H9 (cell line): ENCODE measurements at regions not wholly inside any gene's neighbourhood (a gene's known extent, or its start where the extent isn't known, plus 50 kb on each side); places are given as distances from the start of the nearest gene placed in this dataset.

Experiments
- DNase-seq: peaks from one replicate; pipeline ENCODE4 v3.0.0-alpha.2; 2017
- H2AFZ ChIP-seq: one replicate; pipeline ENCODE4 v1.6.1; 2013; ENCODE audit warnings: mild to moderate bottlenecking, low read length, control low read depth, moderate library complexity
- H2AK5ac ChIP-seq: 2 replicates; pipeline ENCODE4 v1.6.1; 2013; ENCODE audit warnings: low read length, control low read depth, mixed read lengths; ENCODE audit not compliant: insufficient read length
- H2BK120ac ChIP-seq: one replicate; pipeline ENCODE4 v1.6.1; 2013; ENCODE audit warnings: low read depth, mild to moderate bottlenecking, low read length, control low read depth, inconsistent platforms; ENCODE audit not compliant: poor library complexity, severe bottlenecking
- H2BK12ac ChIP-seq: 2 replicates; pipeline ENCODE4 v1.6.1; 2013; ENCODE audit warnings: low read length, control low read depth, mixed read lengths, low read depth; ENCODE audit not compliant: insufficient read length
- H2BK15ac ChIP-seq: 2 replicates; pipeline ENCODE4 v1.6.1; 2013; ENCODE audit warnings: low read depth, low read length, control low read depth
- H2BK20ac ChIP-seq: one replicate; pipeline ENCODE4 v1.6.1; 2013; ENCODE audit warnings: low read depth, mild to moderate bottlenecking, low read length, control low read depth, inconsistent platforms; ENCODE audit not compliant: poor library complexity, severe bottlenecking
- H2BK5ac ChIP-seq: 2 replicates; pipeline ENCODE4 v1.6.1; 2013; ENCODE audit warnings: low read length, control low read depth, mixed read lengths; ENCODE audit not compliant: insufficient read length
- H3K14ac ChIP-seq: 2 replicates; pipeline ENCODE4 v1.6.1; 2013; ENCODE audit warnings: low read length, control low read depth; ENCODE audit not compliant: insufficient read depth
- H3K18ac ChIP-seq: 2 replicates; pipeline ENCODE4 v1.6.1; 2013; ENCODE audit warnings: low read depth, mild to moderate bottlenecking, mixed read lengths, low read length, control low read depth; ENCODE audit not compliant: insufficient read length
- H3K23ac ChIP-seq: 2 replicates; pipeline ENCODE4 v1.6.1; 2013; ENCODE audit warnings: low read length, control low read depth, mixed read lengths, low read depth; ENCODE audit not compliant: insufficient read length
- H3K23me2 ChIP-seq: 2 replicates; pipeline ENCODE4 v1.6.1; 2013; ENCODE audit warnings: low read depth, mild to moderate bottlenecking, mixed read lengths, low read length, control low read depth; ENCODE audit not compliant: insufficient read length, poor library complexity, severe bottlenecking
- H3K27ac ChIP-seq: 2 replicates; pipeline ENCODE4 v1.5.1; 2013; ENCODE audit warnings: low read length, control low read depth, mixed read lengths, low read depth; ENCODE audit not compliant: insufficient read length
- H3K27me3 ChIP-seq: 2 replicates; pipeline ENCODE4 v1.6.1; 2013; ENCODE audit warnings: low read length, control low read depth, inconsistent platforms; ENCODE audit not compliant: insufficient read depth
- H3K4ac ChIP-seq: 2 replicates; pipeline ENCODE4 v1.6.1; 2013; ENCODE audit warnings: low read depth, mild to moderate bottlenecking, control low read depth, inconsistent platforms, low read length, moderate library complexity
- H3K4me1 ChIP-seq: 2 replicates; pipeline ENCODE4 v1.6.1; 2013; ENCODE audit warnings: low read length, control low read depth, inconsistent platforms; ENCODE audit not compliant: insufficient read depth
- H3K4me2 ChIP-seq: 2 replicates; pipeline ENCODE4 v1.6.1; 2013; ENCODE audit warnings: low read length, control low read depth, mixed read lengths; ENCODE audit not compliant: insufficient read length, insufficient read depth
- H3K56ac ChIP-seq: 2 replicates; pipeline ENCODE4 v1.6.1; 2013; ENCODE audit warnings: low read depth, mild to moderate bottlenecking, mixed read lengths, low read length, control low read depth; ENCODE audit not compliant: insufficient read length
- H3K79me1 ChIP-seq: 2 replicates; pipeline ENCODE4 v1.6.1; 2013; ENCODE audit warnings: low read depth, mild to moderate bottlenecking, moderate library complexity, low read length, control low read depth, inconsistent platforms; ENCODE audit not compliant: insufficient read depth, poor library complexity, severe bottlenecking
- H3K79me2 ChIP-seq: 2 replicates; pipeline ENCODE4 v1.6.1; 2013; ENCODE audit warnings: low read length, control low read depth, inconsistent platforms; ENCODE audit not compliant: insufficient read depth
- H3K9ac ChIP-seq: 2 replicates; pipeline ENCODE4 v1.6.1; 2013; ENCODE audit warnings: low read length, control low read depth, mixed read lengths; ENCODE audit not compliant: insufficient read length; ENCODE audit errors: extremely low read depth
- H3K9me3 ChIP-seq: one replicate; pipeline ENCODE4 v1.6.1; 2013; ENCODE audit warnings: low read depth, low read length, inconsistent platforms; ENCODE audit not compliant: control insufficient read depth
- H3T11ph ChIP-seq: one replicate; pipeline ENCODE4 v1.6.1; 2013; ENCODE audit warnings: mild to moderate bottlenecking, low read length, control low read depth, inconsistent platforms
- H4K20me1 ChIP-seq: one replicate; pipeline ENCODE4 v1.6.1; 2013; ENCODE audit not compliant: control insufficient read depth, insufficient read length, insufficient read depth
- H4K5ac ChIP-seq: 2 replicates; pipeline ENCODE4 v1.6.1; 2013; ENCODE audit warnings: low read depth, mild to moderate bottlenecking, mixed read lengths, low read length, control low read depth; ENCODE audit not compliant: insufficient read length
- H4K8ac ChIP-seq: replicated peaks from 2 replicates; pipeline ENCODE4 v1.6.1; 2013; ENCODE audit warnings: low read length, control low read depth, mixed read lengths, low read depth; ENCODE audit not compliant: insufficient read length
- H4K91ac ChIP-seq: 2 replicates; pipeline ENCODE4 v1.6.1; 2013; ENCODE audit warnings: low read depth, mild to moderate bottlenecking, moderate library complexity, mixed read lengths, low read length, control low read depth; ENCODE audit not compliant: insufficient read length
- H3K27ac Mint-ChIP-seq, 3 experiments: 2 replicates in 2 of 3; 3 replicates in 1 of 3; pipeline ENCODE4 v1.8.0; 2020 to 2021; ENCODE audit warnings: mixed read lengths in 3 of 3, mild to moderate bottlenecking in 1 of 3, moderate library complexity in 1 of 3
- H3K27me3 Mint-ChIP-seq: 2 replicates; pipeline ENCODE4 v1.8.0; 2021; ENCODE audit warnings: low read depth, mild to moderate bottlenecking, moderate library complexity, mixed read lengths
- H3K36me3 Mint-ChIP-seq, 3 experiments: 2 replicates in 2 of 3; 3 replicates in 1 of 3; pipeline ENCODE4 v1.8.0; 2020 to 2021; ENCODE audit warnings: low read depth in 3 of 3, mixed read lengths in 3 of 3; ENCODE audit not compliant: insufficient read depth in 1 of 3
- H3K4me1 Mint-ChIP-seq, 2 experiments: 2 replicates each; pipeline ENCODE4 v1.8.0; 2020; ENCODE audit warnings: mixed read lengths in 2 of 2
- H3K4me3 Mint-ChIP-seq, 2 experiments: 2 replicates in 1 of 2; 3 replicates in 1 of 2; pipeline ENCODE4 v1.8.0; 2020 to 2021; ENCODE audit warnings: mild to moderate bottlenecking in 2 of 2, mixed read lengths in 2 of 2, moderate library complexity in 1 of 2
- H3K9me3 Mint-ChIP-seq, 2 experiments: 2 replicates in 1 of 2; 3 replicates in 1 of 2; pipeline ENCODE4 v1.8.0; 2020; ENCODE audit warnings: mild to moderate bottlenecking in 2 of 2, mixed read lengths in 2 of 2, moderate library complexity in 1 of 2
- CTCF ChIP-seq: fragments of 200-600 bp; sonication (generic); conservative IDR thresholded peaks from 3 replicates; pipeline ENCODE4 v1.8.0; 2021; ENCODE audit warnings: antibody characterized with exemption, mild to moderate bottlenecking
- WGBS: extraction: QIAGEN DNeasy Blood & Tissue Kit; methylation state at CpG from one replicate; pipeline ENCODE4 v1.1.7; 2013; ENCODE audit warnings: missing lambda C conversion rate, low lambda C conversion rate, mixed read lengths; ENCODE audit not compliant: insufficient read length; ENCODE audit errors: extremely low coverage; 5-methylcytosine and 5-hydroxymethylcytosine counted together

DNA sequence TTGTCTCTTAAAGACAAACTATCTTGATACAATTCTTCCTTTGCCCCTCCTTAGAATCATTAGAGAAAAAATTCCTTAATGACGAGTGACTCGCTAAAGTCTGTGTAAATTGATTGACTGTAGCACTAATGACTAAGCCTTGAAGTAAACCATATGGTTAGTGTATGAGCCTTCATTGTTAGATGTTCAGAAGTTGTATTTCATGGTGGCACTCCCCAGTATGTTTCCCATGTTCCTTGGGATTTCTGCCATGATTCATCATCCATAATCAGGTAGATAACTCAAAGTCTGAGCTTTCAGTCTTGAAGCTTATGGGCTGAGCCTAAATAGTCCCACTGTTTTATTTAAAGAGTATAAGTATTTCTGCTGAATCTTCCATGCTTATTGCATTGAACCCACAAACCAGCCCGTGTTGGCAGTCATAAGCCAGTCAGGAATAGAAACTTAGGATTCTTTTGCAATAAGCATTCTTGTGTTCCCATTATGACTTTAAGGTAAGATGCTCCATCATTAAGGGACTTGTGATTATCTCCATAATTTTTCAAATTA, 371.2 kb upstream of the RARB start:
- no peak overlapping the region for H4K8ac ChIP-seq
- no peak overlapping the region for H2BK12ac ChIP-seq
- Mint-ChIP-seq H3K9me3 (no peaks in the 10 kb centered on the region; a peak in 1 of 5 replicates), H3K4me1 (peaks cover 8 to 13% of the 10 kb centered on the region in 2 experiments), H3K4me3 (no peak overlapping the region), H3K27ac (no peak overlapping the region), H3K36me3 (no peaks in the 10 kb centered on the region), H3K27me3 (no peaks in the 10 kb centered on the region)
- no peak overlapping the region for H3K56ac ChIP-seq
- no peak overlapping the region for H3K27ac ChIP-seq
- H3K9ac ChIP-seq, result no peak overlapping the region
- H2BK15ac ChIP-seq, result no peak overlapping the region
- no peak for TF ChIP-seq CTCF
- no peak overlapping the region for H3K4me2 ChIP-seq
- no peak overlapping the region for H2AFZ ChIP-seq
- H4K91ac ChIP-seq, result no peak overlapping the region
- H3K9me3 ChIP-seq, result no peaks in the 10 kb centered on the region
- DNase-seq, result no peak
- H3K79me1 ChIP-seq, result no peaks in the 10 kb centered on the region
- H3K79me2 ChIP-seq, result no peaks in the 10 kb centered on the region
- no peak overlapping the region for H2BK120ac ChIP-seq
- H3K14ac ChIP-seq, result no peak overlapping the region
- no CpG with 5 or more reads among the region's 3 CpGs for WGBS
- no peak overlapping the region for H2BK20ac ChIP-seq
- no peaks in the 10 kb centered on the region for H3K27me3 ChIP-seq
- no peaks in the 10 kb centered on the region for H3K23me2 ChIP-seq
- no peak overlapping the region for H3K18ac ChIP-seq
- H3K4ac ChIP-seq, result no peak overlapping the region
- no peak overlapping the region for H2AK5ac ChIP-seq
- no peak overlapping the region for H2BK5ac ChIP-seq
- H3K4me1 ChIP-seq, result no peaks in the 10 kb centered on the region
- H3T11ph ChIP-seq, result no peak overlapping the region
- H3K23ac ChIP-seq, result no peak overlapping the region
- no peaks in the 10 kb centered on the region for H4K20me1 ChIP-seq
- no peak overlapping the region for H4K5ac ChIP-seq
